Ishikawa (cell line): ENCODE measurements at regions not wholly inside any gene's neighbourhood (a gene's known extent, or its start where the extent isn't known, plus 50 kb on each side); places are given as distances from the start of the nearest gene placed in this dataset.

Source experiments
- CREB1 ChIP-seq: IDR thresholded peaks from 2 replicates; pipeline ENCODE4 v1.6.1; 2012; ENCODE audit warnings: low read depth
- MAX ChIP-seq: IDR thresholded peaks from 2 replicates; pipeline ENCODE4 v1.6.1; 2012
- USF1 ChIP-seq: IDR thresholded peaks from 2 replicates; pipeline ENCODE4 v1.6.1; 2012
- ZBTB7A ChIP-seq: IDR thresholded peaks from 2 replicates; pipeline ENCODE4 v1.6.1; 2012; ENCODE audit warnings: low read depth
- TF ChIP-seq, protein P1 (sequence below): IDR thresholded peaks from 2 replicates; pipeline ENCODE4 v1.6.1; 2012; ENCODE audit warnings: low read depth, mild to moderate bottlenecking

- TF ChIP-seq ZBTB7A (no peak), USF1 (no peak), CREB1 (no peak), MAX (no peak)
- TF ChIP-seq, protein P1, sequence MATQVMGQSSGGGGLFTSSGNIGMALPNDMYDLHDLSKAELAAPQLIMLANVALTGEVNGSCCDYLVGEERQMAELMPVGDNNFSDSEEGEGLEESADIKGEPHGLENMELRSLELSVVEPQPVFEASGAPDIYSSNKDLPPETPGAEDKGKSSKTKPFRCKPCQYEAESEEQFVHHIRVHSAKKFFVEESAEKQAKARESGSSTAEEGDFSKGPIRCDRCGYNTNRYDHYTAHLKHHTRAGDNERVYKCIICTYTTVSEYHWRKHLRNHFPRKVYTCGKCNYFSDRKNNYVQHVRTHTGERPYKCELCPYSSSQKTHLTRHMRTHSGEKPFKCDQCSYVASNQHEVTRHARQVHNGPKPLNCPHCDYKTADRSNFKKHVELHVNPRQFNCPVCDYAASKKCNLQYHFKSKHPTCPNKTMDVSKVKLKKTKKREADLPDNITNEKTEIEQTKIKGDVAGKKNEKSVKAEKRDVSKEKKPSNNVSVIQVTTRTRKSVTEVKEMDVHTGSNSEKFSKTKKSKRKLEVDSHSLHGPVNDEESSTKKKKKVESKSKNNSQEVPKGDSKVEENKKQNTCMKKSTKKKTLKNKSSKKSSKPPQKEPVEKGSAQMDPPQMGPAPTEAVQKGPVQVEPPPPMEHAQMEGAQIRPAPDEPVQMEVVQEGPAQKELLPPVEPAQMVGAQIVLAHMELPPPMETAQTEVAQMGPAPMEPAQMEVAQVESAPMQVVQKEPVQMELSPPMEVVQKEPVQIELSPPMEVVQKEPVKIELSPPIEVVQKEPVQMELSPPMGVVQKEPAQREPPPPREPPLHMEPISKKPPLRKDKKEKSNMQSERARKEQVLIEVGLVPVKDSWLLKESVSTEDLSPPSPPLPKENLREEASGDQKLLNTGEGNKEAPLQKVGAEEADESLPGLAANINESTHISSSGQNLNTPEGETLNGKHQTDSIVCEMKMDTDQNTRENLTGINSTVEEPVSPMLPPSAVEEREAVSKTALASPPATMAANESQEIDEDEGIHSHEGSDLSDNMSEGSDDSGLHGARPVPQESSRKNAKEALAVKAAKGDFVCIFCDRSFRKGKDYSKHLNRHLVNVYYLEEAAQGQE, result no peak
Measured at GRCh38 chr22:27226666-27227065, 569.3 kb downstream of the MIAT start.
